Superior temporal gyrus (tissue), 1 donor: ENCODE measurements at regions not wholly inside any gene's neighbourhood (a gene's known extent, or its start where the extent isn't known, plus 50 kb on each side); places are given as distances from the start of the nearest gene placed in this dataset.
"Not testable (repeated sequence)": the region's sequence is repeated elsewhere in the genome, so short reads cannot be mapped to it uniquely, and the experiment has no call there.

ENCODE experiments used
- DNase-seq: peaks from one replicate; pipeline ENCODE4 v3.0.0-alpha.2; 2016; ENCODE audit errors: extremely low spot score

DNA sequence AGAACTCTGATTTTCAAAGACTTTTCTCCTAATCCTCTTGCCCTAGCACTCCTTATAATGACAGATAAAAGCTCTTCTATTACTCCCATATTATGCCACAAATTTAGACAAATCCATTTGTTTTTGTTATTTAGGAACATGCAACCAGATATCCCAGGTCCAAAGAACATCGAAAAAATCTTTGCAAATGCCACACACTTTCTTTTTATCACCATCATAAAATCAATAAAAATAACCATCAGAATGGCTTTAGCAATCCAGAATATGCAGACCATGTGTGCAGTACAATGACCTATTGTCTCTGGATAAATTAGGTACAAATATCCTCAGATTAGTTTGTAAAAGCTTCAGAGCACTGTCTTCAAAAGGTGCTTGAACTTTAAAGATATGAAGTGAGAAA is 376.2 kb upstream of the TCF4 start:
- DNase-seq = no peak

DNA sequence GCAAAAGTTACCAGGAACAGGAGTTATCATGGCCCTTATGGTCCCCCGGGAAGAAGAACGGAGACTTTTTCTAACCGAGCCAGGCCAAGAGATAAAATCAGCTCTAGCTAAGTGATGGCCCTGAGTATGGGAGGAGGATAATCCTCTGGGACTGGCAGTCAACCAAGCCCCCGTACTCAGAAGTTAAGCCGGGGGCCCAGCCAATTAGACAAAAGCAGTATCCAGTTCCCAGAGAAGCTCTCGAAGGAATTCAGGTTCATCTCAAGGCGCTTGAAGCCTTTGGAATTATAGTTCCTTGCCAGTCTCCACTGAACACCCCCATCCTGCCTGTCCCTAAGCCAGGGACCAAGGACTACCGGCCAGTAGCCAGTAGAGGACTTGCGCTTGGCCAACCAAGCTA is 365.3 kb upstream of the TCF4 start:
- no peak for DNase-seq

DNA sequence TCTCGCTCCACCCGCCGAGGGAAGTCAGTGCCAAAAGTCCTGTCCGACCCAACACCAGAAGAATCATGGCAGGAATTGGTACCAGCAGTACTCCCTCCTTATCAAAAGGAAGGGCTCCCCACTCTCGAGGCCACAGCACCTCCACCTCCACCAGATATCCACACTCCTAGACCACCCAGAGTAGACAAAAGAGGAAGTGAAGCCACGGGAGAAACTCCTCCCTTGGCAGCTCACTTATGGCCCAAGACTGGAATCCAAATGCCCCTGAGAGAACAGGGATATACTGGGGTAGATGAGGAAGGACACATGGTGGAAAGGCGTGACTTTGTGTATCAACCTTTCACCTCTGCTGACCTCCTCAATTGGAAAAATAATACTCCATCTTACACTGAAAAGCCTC is 363.7 kb upstream of the TCF4 start:
- not testable (repeated sequence) for DNase-seq

DNA sequence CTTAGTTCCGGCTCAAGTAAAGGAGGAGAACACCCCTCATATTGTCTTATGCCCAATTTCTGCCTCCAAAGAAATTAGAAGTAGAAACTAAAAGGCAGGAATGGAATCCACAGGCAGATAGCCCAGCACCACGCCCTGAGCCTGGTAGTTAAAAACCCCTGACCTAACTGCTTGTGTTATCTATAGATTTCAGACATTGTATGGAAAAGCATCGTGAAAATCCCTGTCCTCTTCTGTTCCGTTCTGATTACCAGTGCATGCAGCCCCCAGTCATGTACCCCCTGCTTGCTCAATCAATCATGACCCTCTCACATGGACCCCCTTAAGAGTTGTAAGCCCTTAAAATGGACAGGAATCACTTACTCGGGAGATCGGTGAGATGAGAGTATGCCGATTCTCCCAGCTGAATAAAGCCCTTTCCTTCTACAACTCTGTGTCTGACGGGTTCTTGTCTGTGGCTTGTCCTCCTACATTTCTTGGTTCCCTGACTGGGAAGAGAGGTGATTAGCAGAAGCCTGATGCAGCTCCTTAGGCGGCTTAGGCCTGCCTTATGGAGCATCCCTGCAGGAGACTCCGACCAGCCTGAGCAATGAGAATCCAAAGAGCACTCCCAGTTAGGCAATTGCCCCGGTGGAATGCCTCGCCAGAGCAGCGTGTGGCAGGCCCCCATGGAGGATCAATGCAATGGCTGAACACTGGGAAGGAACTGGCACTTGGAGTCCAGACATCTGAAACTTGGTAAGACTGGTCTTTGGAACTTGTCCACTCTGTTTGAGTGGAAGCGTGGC is 362.6 kb upstream of the TCF4 start:
- no peak for DNase-seq

DNA sequence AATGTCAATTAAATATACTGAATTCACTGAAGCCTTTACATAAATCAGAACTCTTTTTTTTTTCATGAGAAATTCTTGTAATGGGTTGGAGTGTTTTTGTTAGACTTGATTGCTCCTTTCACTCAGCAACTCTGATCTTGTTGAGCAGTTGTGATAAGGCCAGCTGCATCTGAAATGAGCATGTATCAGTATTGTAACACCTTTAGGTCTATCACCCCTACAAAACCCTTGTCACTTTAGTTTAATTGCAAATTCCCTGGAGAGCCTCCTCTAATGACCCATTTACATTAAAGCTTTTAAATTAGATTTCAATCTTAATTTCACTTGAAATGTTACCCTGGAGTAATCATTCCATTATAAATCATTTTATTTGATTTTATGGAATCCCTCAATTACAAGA is 346.8 kb upstream of the TCF4 start:
- DNase-seq = no peak

DNA sequence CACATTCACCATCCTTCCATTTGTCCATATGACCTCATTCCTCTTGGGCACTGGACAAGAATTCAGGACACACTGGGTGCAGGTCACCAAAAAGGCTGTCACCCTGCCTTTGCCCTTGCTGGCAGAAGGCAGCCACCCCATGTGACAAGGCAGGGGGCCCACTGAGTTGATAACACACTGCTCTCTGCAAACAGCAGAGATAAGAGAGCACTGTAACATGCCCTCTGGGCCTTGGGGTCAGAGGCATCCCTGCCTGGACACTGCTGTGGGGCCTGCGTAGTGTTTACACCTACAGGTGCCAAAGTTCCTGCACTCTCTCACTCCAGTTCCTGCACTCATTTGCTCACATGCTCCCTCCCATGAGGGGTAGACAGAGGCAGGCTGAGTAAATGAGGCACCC is 344.7 kb upstream of the TCF4 start:
- DNase-seq = no peak

DNA sequence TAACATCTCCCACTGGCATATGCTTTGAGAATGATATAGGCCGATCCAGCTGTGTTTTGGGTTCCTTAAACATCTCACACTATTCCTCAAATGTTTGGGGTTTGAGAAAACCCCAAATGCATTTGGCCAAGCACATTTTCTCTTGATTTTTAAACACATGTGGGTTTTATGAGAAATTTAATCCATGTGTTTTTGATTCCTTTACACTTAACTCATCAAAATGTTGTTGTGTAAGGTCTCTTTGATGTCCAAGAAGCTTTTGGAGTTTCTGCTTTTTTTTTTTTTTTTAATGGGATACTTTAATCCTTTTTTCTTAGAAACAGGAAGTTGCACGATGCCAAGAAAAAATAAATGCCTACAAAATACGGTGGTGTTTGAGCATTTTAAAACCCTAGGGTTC is 339.8 kb upstream of the TCF4 start:
- no peak for DNase-seq

DNA sequence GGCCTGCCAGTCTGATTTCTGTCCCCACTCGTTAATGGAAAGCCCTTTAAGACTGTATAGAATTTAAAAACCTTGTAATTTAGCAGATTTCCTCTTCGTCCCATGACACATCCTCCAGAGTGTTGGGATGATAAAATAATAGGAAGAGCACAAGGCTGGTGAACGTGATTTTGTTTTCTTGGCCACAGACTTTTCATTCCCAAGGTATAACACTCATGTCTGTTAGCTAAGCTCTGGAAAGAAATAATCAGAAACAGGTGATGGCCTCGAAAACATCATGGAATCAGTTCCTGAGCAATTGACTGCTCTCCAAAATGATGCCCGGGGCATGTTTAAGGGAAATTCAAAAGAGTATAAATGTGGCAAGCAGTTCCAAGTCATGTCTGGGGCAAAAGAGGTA is 337.8 kb upstream of the TCF4 start:
- DNase-seq = no peak

DNA sequence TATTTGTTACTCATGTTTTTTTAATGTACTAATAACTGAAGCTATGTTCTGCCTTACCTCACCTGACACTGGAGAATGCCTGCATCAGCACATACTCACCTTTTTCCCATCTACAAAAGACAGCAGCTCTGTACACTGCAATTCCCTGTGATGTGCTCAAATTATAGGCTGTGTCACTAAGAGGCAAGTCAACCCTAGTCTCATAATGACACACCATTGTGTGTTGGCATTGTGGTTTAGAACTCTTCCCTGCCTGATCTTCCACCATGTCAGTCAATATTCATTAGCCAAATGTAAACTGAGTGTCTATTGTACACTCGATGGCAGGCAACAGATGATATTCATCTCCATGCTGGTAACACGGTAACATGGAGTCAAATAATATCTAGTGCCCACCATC is 332.1 kb upstream of the TCF4 start:
- no peak for DNase-seq

DNA sequence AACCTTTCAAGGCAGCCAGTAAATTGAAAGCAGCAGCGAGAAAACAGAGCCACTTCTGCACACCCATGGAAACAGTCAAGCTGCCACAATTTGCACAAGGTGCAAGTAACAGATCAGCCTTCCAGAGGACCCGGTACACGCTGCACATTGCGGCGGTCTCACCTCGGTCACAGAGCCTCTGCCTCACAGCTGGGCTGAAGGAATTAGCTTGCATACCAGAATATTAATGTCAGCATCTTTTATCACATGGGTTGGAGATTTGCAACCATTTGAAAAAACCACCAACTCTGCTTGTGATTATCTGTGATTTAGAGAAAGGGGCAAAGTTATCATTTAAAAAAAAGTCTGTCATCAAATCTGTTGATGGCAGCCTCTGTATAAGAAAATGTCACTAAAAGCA is 330.5 kb upstream of the TCF4 start:
- no peak for DNase-seq

DNA sequence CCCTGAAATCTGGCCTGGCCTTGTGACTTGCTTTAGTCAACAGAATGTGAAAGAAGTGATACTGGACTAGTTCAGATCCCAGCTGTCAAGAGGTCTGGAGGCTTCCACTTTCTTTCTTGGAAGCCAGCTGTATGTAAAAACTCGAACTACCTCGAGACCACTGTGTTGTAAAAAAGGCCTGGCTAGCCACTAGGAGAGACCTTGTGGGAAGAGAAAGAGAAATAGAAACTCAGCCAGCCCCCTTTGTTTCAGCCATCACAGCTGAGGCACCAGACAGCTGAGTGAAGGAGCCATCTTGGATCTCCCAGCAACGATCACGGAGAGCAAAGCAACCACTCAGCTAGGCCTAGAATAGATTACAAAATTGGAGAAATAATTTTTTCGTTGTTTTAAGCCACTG is 324.9 kb upstream of the TCF4 start:
- DNase-seq = no peak

DNA sequence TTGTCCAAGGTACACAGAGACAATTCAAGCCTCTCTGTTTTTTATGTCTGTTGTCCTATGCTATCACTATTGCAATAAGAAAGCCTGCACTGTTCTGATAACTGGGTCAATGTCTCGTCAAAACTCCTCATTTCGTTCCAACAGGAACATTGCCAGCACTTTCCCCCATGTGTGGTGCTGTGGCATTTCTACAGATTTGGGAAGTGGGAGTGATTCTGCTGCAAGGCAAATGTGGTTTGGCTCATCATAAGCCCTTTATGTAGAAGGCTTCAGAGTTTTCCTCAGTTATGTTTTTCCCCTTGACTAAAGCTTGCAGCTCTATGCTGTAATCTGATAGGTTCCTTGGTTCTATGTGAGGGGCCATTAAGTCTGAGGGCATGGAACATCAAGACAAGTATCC is 324.1 kb upstream of the TCF4 start:
- no peak for DNase-seq

DNA sequence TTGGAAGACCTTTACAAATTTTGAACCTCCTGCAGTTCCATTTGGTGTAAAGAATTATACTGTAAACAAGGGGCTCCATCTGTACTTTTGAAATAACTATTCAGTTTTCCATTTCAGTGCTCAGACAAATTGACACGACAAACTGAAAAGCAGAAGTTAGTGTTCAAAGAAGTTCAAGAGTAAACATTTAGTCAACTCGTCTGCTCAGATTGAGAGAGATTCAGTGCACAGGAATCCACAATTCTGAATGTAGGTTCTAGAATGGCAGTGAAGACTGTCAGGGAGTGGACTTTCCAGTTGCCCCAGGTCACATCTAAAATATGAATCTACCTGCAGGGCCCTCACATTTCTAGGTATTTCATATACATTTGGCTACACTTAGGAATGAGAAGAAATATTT is 322.3 kb upstream of the TCF4 start:
- no peak for DNase-seq

DNA sequence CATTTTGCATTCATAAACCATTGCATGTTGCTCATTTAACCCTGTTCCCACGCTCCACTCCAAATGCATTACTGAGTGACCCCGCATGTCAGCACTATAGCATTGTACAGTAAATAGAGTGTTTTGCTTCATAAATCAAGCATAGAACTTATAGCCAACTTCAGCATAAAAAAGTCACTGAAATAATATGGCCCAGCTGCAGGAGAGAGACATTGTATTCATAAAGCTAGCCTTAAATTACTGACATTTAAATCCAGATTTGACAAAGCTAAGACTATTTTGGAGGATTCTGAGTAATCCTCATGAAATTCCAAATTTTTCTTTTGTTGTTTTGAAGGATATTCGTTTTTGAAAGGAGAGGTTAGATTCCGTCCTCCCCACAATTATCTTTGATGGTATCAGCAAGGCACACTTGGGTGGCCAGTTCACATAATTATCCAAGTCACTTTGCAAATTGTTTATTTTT is 320.9 kb upstream of the TCF4 start:
- peak; percentile 21 for DNase-seq

DNA sequence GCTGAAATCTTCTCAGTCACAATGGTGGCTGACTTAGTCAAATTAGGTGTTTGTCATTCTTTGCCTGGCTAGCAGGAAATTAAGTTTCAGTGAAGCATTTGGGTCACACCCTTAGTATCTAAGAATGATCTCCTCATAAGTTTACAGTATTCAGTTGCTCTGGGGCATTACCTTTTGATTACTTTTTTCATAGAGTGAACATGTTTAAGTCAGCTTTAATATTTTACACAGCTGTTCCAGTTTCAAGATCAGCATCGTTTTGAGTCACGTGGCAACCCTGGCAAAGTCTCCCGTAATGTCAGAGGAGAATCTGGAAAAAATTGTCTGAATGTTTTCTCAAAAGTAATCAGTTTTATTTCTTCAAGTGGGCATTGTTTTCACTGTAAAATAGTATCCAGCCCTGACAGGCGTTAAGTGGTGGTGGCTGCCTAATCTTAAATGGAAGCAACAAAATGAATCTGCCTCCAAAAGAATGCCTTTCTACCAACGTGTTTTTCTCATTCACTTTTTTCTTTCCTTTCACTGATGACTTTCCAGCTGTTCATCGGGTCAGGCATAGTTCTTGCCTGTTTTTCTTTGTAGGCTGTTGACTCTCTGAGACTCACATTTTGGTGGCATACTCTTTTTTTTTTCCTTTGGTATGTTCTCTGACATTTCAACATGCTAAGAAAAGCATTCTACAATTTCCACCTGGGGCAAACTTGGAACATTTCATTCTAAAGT is 319.6 kb upstream of the TCF4 start:
- no peak for DNase-seq

DNA sequence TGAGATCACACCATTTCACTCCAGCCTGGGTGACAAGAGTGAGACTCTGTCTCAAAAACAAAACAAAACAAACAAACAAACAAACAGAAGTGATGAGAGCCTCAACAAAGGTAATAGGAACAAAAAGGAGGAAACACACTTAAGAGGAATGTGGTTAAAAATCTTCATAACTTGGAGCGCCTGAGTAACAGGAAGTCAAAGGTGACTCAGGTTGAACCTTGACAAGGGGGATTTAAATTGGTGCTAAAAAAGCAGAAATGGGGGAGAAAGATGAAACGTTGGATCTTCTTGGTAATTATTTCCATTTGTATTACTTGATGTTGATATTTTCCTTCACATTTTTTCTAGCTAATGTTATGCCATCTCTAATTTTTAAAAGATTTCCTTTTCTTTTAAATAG is 318.5 kb upstream of the TCF4 start:
- DNase-seq = no peak

DNA sequence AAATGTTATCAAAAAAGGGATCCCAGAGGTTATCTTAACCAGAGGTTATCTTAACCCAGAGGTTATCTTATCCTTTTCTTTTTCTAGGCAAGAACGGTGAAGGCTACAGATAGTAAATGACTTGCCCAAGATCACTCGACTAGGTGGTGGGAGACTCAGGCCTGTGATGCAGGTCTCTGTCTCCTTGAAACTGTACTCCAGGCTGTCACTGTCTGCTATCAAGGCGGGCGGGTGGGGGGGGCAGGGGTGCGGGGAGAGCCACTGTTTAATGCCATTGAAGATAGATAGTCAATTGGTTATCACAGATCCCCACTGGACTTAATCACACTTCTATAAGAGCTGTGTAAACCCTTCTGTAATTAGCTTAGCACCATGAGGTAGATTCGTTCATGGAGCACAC is 315.9 kb upstream of the TCF4 start:
- no peak for DNase-seq

DNA sequence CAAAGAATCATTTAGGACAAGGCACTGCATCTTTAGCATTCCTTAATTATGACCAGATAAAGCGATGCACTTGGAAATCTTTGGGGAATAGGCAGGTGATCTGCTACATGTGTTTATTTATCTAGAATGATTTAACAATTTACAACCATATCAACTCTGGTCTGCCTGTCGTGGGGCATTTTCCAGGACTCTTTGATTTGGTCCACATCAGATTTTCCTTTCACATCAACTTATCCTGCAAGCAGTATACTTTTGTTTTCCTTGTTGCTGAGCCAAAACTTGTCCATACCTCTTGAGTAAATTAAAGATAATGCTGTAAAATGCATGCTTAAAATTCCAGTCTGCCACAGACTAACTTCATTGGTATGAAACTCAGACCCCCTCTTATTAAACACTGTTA is 312.4 kb upstream of the TCF4 start:
- no peak for DNase-seq

DNA sequence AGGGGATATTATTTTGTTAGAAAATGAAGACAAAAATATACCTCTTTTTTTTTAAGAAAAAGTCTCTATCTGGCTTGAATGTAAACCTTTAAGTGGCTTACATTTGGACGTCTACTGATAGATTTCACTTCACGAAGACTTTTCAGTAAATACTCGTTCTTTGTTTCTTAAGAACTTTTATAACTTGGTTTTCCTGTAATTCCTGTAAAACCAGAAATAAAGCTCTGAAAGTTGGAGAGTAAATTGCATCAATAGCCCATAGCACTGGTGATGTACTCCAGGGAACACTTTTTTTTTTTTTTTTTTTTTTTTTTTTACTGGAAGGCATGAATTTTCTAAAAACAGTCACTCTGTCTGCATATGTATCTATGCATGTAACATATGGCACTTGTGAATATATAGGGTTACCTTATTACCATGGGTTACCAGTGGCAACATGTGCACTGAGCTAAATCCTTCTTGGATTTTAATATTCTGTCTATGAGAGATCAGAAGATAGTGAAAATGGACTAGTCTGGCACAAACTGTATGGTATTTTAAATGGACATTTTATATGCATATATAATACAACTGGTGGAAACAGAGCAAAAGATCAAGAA is 309.2 kb upstream of the TCF4 start:
- no peak for DNase-seq

DNA sequence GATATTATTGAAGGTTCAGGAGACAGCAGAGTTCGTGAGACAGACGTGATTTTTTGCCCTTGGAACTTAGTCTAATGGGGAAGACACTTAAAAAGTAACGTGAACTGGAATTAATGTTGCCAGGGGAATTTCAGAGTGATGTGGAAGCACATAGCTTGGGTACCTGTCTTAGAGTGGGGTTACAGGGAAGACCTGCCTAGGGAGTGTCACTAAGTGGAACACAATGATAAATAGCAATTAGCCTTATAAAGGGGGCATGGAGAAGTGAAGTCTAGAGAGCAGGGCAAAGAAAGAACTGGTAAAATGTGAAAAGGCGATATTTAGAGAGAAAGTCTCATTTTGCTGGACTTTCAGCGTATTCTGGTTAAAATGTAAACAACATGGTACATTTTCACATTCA is 306.0 kb upstream of the TCF4 start:
- DNase-seq = no peak

DNA sequence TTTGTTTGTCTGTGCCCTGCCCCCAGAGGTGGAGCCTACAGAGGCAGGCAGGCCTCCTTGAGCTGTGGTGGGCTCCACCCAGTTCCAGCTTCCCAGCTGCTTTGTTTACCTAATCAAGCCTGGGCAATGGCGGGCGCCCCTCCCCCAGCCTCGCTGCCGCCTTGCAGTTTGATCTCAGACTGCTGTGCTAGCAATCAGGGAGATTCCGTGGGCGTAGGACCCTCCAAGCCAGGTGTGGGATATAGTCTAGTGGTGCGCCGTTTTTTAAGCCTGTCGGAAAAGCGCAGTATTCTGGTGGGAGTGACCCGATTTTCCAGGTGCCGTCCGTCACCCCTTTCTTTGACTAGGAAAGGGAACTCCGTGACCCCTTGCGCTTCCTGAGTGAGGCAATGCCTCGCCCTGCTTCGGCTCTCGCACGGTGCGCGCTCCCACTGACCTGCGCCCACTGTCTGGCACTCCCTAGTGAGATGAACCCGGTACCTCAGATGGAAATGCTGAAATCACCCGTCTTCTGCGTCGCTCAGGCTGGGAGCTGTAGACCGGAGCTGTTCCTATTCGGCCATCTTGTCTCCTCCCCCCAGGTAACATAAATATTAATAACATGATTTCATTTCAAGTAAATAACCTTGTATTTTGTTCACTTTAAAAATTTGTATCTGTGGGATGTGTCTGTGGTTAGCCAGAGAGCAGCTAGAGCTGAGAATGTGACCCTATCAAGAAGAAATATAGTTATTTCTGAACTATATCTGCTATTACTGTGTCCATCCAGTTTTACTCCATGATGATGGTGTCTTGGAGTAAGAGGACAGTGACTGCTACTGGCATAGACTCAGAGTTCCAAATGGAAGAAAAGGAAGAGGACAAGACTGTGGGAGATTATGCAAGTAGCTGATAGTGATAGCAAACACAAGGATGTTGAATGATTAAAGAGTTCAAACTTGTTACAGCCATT is 305.1 kb upstream of the TCF4 start:
- DNase-seq = not testable (repeated sequence)

DNA sequence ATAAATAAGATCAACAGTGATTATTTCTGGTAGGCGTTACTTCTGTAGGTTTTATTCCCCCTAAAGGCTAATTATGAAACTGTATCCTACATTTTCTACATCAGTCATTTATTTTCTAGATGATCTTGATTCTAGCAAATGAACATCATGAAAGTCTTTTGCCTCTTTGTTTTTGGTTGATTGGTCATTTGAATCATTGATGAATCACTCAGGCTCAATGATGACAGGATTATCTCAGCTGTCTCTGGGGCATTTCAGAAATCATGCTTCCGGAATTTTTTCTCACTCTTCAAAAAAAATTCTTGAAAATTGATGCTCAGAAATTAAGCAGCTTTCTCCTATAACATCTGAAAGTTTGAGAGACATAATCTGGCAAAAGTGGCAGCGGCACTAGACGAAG is 298.9 kb upstream of the TCF4 start:
- no peak for DNase-seq
